ENCODE measurements at regions not wholly inside any gene's neighbourhood (a gene's known extent, or its start where the extent isn't known, plus 50 kb on each side); places are given as distances from the start of the nearest gene placed in this dataset.
A peak's percentile ranks its signal among the peaks of the same experiment; 100 is the strongest.

GRCh38 chr15:96220657-96221056 is 109.8 kb upstream of the NR2F2 start:
- no peak for DNase-seq

DNA sequence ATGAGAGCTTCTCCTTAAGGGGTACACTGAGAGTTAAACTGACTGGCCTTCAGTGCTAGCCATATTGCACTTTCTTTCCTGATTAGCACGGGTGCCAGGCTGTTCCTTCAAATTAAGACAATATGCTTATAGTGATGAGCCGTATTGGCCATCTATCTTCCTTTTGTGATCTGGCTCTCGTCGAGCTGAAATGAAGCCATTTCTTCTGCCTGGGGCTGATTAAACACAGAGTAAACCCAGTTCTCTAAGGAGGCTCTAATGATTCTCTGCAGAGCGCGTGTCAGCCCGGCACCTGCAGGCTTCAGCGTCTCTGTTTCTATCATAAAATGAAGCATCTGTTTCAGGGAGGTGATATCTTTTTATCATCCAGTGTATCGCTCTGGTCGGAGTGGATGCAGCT is 107.5 kb upstream of the NR2F2 start:
- DNase-seq = no peak

- DNase-seq = no peak
Observed at GRCh38 chr15:96223939-96224338, 106.6 kb upstream of the NR2F2 start.

- no peak for DNase-seq
Observed at GRCh38 chr15:96225642-96226259, 104.7 kb upstream of the NR2F2 start.

DNA sequence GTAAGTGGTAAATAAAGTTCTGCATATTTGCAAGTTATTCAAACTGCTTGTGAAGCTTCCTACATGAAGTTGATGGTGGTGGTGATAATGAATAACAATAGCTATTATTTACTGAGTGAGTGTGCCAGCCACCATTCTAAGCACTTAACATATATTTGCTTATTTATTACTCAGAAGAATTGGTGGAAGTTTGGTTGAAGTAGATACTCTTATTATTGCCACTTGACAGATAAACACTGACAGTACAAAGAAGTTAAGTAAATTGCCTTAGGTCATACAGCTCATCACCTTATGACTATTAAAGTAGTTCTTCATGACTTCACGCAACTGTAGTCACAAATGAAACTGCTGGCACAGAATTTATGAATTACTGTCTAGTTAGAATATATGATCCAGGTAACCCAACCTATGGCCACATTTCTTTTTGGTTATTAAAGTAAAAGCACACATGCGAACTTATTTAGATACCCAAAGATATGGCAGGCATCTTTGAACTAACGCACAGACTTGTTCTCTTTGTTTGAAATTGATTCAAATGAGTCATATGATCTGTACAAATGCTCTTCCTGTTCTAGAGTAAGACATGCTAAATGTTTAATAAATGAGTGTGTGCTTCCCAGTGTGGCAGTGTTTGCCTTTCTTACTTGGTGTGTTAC is 99.8 kb upstream of the NR2F2 start:
- DNase-seq = peak; percentile 68

- DNase-seq = no peak
Observed at GRCh38 chr15:96232335-96232734, 98.2 kb upstream of the NR2F2 start.

- DNase-seq = no peak
Observed at GRCh38 chr15:96234109-96234892, 96.2 kb upstream of the NR2F2 start.

DNA sequence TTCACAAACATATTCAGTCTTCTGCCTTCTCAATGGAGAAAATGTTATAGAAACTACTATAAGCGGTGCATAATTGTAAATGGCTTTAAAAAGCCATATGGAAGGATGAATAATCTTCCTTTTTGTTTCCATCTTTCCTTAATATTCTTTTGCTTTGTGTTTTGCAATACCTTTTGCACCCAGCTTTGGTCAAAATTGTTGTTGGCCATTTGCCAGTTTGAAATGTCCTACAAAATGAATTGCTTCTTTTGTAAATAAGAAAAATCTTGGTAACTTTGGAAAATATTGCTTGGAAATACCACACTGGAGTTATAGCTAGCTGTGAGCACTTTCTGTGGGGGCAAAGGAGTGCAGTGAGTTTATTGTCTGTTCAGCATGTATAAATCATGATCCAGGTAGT is 93.5 kb upstream of the NR2F2 start:
- no peak for DNase-seq

DNA sequence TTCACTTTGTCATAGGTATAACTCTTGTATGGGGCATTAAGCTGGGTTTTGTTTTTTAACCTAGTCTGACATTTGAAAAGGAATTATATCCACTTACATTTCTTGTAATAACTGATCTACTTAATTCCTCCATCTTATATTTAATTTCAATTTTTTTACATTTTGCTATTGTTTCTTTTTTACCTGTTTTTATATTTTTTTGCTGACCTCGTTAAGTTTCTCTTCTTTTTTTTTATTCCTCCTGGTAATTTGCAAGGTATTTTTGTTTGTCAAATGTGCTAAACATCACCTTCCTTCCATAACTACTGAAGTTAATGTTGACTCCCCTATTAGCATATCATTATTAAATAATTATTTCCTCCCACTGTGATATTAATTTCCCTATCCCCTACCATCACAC is 87.7 kb upstream of the NR2F2 start:
- DNase-seq = no peak

- DNase-seq = no peak
Observed at GRCh38 chr15:96243701-96244100, 86.8 kb upstream of the NR2F2 start.

DNA sequence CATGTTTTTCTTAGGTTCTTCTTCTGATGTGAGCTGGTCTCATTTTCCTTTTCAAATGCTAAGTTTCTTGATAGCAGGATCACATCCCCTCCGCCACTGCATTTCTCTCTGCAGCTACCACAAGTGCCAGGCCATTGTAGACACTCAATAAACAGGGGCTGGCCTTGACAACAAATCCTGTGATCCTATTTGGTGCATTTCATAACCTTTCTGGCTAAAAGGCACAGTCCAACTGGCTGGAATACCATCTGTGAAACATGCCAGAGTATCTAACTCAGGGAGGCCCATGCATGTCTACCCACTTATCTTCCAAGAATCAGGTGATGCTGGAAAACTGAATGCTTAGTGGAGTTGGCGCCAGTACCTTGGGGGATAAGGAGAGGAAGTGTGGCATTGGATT is 85.2 kb upstream of the NR2F2 start:
- no peak for DNase-seq

DNA sequence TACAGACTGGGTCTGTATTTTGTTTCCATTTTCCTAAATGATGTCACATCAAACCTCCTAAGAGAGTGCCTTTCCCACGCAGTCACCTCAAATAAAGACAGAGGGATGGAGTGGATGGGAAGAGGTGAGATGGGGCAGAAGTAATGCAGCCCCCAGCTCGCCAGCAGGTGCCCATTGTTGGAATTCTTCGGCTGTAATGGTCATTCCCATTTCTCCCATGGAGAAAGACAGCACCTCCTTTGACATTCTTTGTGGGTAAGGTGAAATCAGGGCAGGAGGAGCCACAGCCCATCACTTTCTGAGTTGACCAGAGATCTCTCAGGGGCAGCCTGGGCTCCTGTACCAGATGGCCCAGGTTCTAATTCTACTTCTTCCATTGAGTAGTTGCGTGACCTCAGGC is 84.4 kb upstream of the NR2F2 start:
- DNase-seq = no peak

DNA sequence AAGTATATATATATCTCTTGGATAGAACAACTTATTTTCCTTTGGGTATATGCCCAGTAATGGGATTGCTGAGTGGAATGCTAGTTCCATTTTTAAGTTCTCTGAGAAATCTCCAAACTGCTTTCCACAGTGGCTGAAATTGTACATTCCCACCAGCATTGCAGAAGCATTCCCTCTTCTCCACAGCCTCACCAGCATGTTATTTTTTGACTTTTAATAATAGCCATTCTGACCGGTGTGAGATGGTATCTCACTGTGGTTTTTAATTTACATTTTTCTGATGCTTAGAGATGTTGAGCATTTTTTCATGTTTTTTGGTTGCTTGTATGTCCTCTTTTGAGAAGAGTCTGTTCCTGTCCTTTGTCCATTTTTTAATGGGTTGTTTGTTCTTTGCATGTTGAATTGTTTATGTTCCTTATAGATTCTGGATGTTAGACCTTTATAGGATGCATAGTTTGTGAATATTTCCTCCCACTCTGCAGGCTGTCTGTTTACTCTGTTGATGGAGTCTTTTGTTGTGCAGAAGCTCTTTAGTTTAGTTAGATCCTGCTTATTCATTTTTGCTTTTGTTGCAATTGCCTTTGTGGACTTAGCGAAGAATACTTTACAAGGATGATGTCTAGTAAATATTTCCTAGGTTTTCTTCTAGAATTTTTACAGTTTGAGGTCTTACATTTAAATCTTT is 82.7 kb upstream of the NR2F2 start:
- no peak for DNase-seq

DNA sequence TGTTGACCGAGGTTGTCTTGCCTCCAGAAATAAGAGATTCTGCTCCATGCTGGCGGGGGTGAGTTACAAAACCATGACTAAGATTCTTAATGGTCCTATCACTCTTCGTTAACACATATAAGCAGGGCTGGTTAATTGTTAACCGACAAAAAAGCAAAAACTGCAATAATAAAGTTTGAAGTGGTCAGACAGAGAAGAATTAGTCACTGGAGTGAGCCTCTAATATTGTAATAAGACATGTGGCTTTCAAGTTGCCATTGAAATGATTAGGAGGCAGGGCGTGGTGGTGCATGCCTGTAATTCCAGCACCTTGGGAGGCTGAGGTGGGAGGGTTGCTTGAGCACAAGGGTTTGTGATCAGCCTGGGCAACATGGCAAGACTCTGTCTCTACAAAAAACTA is 78.4 kb upstream of the NR2F2 start:
- DNase-seq = no peak

DNA sequence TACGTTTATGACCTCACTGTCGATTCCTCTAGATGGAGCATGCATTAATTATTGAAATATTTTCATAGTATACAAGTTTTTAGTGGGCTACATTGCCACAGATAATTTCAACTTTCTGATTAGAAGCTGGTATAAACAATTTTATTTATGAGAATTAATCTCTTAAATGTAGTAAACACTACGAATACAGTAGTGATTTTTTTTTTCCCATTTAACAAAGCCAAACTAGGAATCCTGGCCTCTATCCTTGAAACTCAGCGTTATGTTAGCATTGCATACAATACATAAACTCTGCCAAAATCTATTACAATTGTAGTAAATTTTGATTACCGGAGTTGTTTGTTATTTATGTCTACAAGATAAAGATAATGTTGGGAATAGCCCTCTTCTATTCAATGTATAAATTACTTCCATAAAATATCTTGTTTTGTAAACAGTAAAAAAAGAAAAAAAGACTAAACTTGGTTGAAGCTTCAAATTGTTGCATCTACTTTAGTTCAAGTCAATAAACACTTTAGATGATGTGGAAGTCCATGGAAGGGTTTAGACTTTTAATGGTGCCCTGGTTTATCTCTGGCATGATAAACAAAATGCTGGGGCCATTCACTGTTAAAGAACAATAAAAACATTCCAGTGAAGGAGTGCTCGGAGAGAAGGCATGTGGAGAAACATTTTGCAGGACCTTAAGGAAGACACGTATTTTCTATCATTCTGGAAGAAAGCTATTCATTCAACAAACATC is 77.3 kb upstream of the NR2F2 start:
- no peak for DNase-seq

DNA sequence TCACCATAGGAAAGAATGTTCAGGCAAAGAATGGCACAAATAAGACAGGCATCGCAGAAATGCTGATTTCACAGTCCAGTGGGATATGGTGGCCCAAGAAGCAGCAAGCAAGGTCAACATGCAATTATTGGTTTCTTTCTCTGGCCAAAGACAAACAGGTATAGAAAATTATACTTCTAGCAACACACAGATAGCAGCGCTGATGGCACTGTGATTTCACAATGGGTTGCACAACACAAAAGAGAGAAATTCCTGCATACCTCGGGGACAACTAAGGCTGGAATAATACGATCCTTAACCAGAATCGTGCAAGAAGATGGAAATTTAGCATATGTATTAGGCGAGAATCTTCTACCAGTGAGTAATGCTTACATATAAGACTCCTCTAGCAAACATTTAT is 76.3 kb upstream of the NR2F2 start:
- DNase-seq = no peak

- no peak for DNase-seq
Observed at GRCh38 chr15:96255599-96255998, 74.9 kb upstream of the NR2F2 start.

- DNase-seq = no peak
Observed at GRCh38 chr15:96261575-96262034, 68.9 kb upstream of the NR2F2 start.

GRCh38 chr15:96262097-96262496 is 68.4 kb upstream of the NR2F2 start:
- DNase-seq = no peak

GRCh38 chr15:96262549-96263489 is 67.7 kb upstream of the NR2F2 start:
- DNase-seq = no peak

DNA sequence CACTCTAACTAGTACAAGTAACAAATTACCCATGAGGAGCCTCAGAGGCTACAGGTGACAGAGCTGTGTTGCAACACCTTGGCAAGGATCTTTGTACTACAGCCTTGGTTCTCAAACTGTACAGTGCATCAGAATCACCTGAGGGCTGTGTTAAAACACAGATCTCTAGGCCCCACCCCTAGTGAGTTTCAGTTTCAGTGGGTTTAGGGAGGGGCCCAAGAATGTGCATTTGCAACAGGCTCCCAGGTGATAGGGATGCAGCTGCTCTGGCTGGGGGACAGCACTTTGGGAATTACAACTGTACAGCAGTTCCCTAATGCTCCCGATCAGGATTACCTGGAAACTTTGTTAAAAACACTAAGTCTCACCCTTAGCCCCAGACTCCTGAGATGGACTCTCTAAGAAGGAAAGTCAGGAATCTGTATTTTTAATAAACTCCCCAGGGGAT is 66.1 kb upstream of the NR2F2 start:
- DNase-seq = no peak
